ENCODE measurements at regions not wholly inside any gene's neighbourhood (a gene's known extent, or its start where the extent isn't known, plus 50 kb on each side); places are given as distances from the start of the nearest gene placed in this dataset.

DNA sequence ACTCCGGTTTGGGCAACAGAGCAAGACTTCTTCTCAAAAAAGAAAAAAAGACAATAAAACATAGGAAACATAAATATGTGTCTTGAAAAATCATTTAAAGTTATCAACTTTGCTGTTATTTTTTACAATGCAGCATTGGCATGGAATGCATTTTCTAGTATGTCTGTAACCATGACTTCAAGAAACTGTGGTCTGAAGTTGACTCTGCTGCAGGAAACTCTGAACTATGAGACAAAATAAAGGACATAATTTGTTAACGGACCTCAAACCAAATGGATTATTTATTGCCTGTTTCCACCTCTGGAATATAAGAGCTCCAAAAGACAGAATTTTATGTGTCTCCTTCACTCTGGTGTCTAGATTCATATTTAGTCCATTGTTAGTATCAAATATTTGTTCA, 79.1 kb downstream of the TRIB2 start:
- intact Hi-C loops (cut with DNase I, micrococcal nuclease) = no loop called here
- CTCF ChIA-PET = no interaction called here
- no peak overlapping the region for H3K4me3 Mint-ChIP-seq
- no peak for ATAC-seq
- peaks cover 12% of the 10 kb centered on the region for H3K9me3 Mint-ChIP-seq (ENCODE audit: low read depth)
- POLR2A ChIA-PET = no interaction called here
- no peaks in the 10 kb centered on the region for H3K27me3 Mint-ChIP-seq
- H3K4me1 Mint-ChIP-seq = peaks cover 6% of the 10 kb centered on the region
- no peak overlapping the region for H3K27ac Mint-ChIP-seq
- peaks cover 2% of the 10 kb centered on the region for H3K36me3 Mint-ChIP-seq (ENCODE audit: low read depth)
- no peak for DNase-seq

DNA sequence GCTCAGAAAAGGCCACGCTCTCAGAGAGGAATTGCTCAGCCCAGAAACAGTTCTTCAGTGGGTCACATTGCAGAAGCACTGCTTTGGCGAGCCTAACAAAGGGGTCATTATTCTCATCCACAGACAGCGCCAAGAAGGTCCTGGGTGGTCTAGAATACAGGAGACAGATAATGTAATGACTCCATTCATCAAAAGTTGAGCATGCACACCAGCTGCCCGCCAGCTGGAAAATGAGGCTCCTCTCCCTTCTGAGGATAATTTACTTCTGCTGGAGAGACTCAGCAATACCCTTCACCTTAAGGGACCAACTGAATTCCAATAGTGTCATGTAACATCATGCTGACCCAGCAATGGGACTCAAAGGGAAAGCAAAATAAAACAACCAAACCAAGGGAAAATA, 79.9 kb downstream of the TRIB2 start:
- ChIA-PET POLR2A (no interaction called here), CTCF (interaction anchor here (0.6 kb wide), 1 partner anchor 134 kb away, joined by 3 read pairs; no protein-coding TSS in a partner anchor)
- H3K36me3 Mint-ChIP-seq (ENCODE audit: low read depth) = peaks cover 3% of the 10 kb centered on the region
- DNase-seq (no peak), ATAC-seq (no peak)
- no peak overlapping the region for H3K4me3 Mint-ChIP-seq
- H3K9me3 Mint-ChIP-seq (ENCODE audit: low read depth) = peaks cover 18% of the 10 kb centered on the region
- intact Hi-C loops (cut with DNase I, micrococcal nuclease) = no loop called here
- no peaks in the 10 kb centered on the region for H3K27me3 Mint-ChIP-seq
- no peak overlapping the region for H3K27ac Mint-ChIP-seq
- H3K4me1 Mint-ChIP-seq = peaks cover 6% of the 10 kb centered on the region

DNA sequence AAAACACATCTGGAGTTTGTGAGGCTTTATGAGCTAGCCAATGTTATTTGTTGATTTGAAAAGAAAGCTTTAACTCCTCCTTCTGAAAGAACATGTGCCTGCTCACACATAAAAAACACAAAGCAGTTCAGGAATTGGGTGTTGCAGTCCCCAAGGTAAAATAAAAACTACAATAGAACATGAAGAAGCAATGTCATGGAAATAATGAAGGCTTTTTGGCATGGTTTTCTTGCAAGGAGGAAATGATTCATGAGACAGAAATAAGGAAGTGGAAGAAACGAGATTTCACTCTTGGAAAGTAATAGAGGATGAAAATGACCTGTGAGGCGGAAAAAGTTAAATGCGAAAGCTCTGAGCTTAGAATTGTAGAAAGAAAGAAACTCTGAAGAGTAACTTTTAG, 81.1 kb downstream of the TRIB2 start:
- H3K36me3 Mint-ChIP-seq (ENCODE audit: low read depth) = peaks cover 4% of the 10 kb centered on the region
- CTCF ChIA-PET = no interaction called here
- no peak for ATAC-seq
- peaks cover 26% of the 10 kb centered on the region for H3K9me3 Mint-ChIP-seq (ENCODE audit: low read depth)
- intact Hi-C loops (cut with DNase I, micrococcal nuclease) = no loop called here
- DNase-seq = no peak
- H3K4me1 Mint-ChIP-seq = peaks cover 6% of the 10 kb centered on the region
- no peak overlapping the region for H3K4me3 Mint-ChIP-seq
- POLR2A ChIA-PET = no interaction called here
- no peaks in the 10 kb centered on the region for H3K27me3 Mint-ChIP-seq
- H3K27ac Mint-ChIP-seq = no peak overlapping the region

DNA sequence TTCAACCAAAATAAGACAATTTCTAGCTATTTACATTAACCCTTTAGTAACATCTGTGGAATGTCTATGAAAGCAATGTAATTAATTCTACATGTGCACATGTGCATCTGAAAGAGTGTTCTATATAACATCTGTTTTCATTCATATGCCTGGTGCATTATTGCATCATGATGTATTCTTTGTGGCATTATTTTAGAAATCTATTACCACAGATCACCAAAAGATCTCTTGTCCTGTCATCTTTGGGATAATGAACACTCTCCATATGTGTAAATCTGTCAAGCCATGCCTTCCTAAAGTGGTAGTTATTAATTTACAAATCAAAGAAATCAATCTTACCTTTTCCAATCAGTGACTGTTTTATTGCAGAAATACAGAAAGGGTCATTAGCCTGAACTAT, 86.9 kb downstream of the TRIB2 start:
- Mint-ChIP-seq H3K27me3 (no peaks in the 10 kb centered on the region), H3K4me1 (peaks cover 3% of the 10 kb centered on the region), H3K9me3 (ENCODE audit: low read depth) (peaks cover 26% of the 10 kb centered on the region), H3K36me3 (ENCODE audit: low read depth) (peaks cover 4% of the 10 kb centered on the region), H3K4me3 (no peak overlapping the region), H3K27ac (no peak overlapping the region)
- intact Hi-C loops (cut with DNase I, micrococcal nuclease) = no loop called here
- ATAC-seq (no peak), DNase-seq (no peak)
- CTCF ChIA-PET = no interaction called here
- POLR2A ChIA-PET = no interaction called here

- Mint-ChIP-seq H3K36me3 (ENCODE audit: low read depth) (peaks cover 4% of the 10 kb centered on the region), H3K4me1 (peaks cover 3% of the 10 kb centered on the region), H3K27ac (no peak overlapping the region), H3K4me3 (no peak overlapping the region), H3K27me3 (no peaks in the 10 kb centered on the region), H3K9me3 (ENCODE audit: low read depth) (peaks cover 23% of the 10 kb centered on the region)
- no peak for ATAC-seq
- no peak for DNase-seq
- intact Hi-C loops (cut with DNase I, micrococcal nuclease) = no loop called here
- POLR2A ChIA-PET = no interaction called here
- CTCF ChIA-PET = no interaction called here
Observed at GRCh38 chr2:12804091-12804856, 87.5 kb downstream of the TRIB2 start.

- ATAC-seq (no peak), DNase-seq (no peak)
- Mint-ChIP-seq H3K4me1 (peaks cover 3% of the 10 kb centered on the region), H3K27me3 (no peaks in the 10 kb centered on the region), H3K9me3 (ENCODE audit: low read depth) (peaks cover 22% of the 10 kb centered on the region), H3K27ac (no peak overlapping the region), H3K36me3 (ENCODE audit: low read depth) (peaks cover 3% of the 10 kb centered on the region), H3K4me3 (no peak overlapping the region)
- intact Hi-C loops (cut with DNase I, micrococcal nuclease) = no loop called here
- POLR2A ChIA-PET = no interaction called here
- CTCF ChIA-PET = no interaction called here
Observed at GRCh38 chr2:12805033-12805432, 88.3 kb downstream of the TRIB2 start.

- no peak overlapping the region for H3K4me3 Mint-ChIP-seq
- H3K36me3 Mint-ChIP-seq (ENCODE audit: low read depth) = peaks cover under 1% of the 10 kb centered on the region
- no peaks in the 10 kb centered on the region for H3K27me3 Mint-ChIP-seq
- H3K9me3 Mint-ChIP-seq (ENCODE audit: low read depth) = peaks cover 7% of the 10 kb centered on the region
- intact Hi-C loops (cut with DNase I, micrococcal nuclease) = no loop called here
- peaks cover 3% of the 10 kb centered on the region for H3K4me1 Mint-ChIP-seq
- no peak for ATAC-seq
- H3K27ac Mint-ChIP-seq = no peak overlapping the region
- no peak for DNase-seq
- POLR2A ChIA-PET = interaction anchor here (0.7 kb wide), 1 partner anchor 50 kb away, joined by 3 read pairs; no protein-coding TSS in a partner anchor
- CTCF ChIA-PET = interaction anchor here (0.6 kb wide), 1 partner anchor 52 kb away, joined by 3 read pairs; no protein-coding TSS in a partner anchor
Observed at GRCh38 chr2:12806549-12807242, 90.0 kb downstream of the TRIB2 start.

GRCh38 chr2:12807907-12808810, 91.4 kb downstream of the TRIB2 start:
- H3K4me1 Mint-ChIP-seq = peaks cover 3% of the 10 kb centered on the region
- no peaks in the 10 kb centered on the region for H3K9me3 Mint-ChIP-seq (ENCODE audit: low read depth)
- ChIA-PET POLR2A (no interaction called here), CTCF (interaction anchor here (1.0 kb wide), 1 partner anchor 756 kb away, joined by 3 read pairs; no protein-coding TSS in a partner anchor)
- ATAC-seq = peak; percentile 42
- no peak overlapping the region for H3K27ac Mint-ChIP-seq
- intact Hi-C loops (cut with DNase I, micrococcal nuclease) = no loop called here
- no peak overlapping the region for H3K4me3 Mint-ChIP-seq
- no peak for DNase-seq
- H3K36me3 Mint-ChIP-seq (ENCODE audit: low read depth) = no peaks in the 10 kb centered on the region
- no peaks in the 10 kb centered on the region for H3K27me3 Mint-ChIP-seq

DNA sequence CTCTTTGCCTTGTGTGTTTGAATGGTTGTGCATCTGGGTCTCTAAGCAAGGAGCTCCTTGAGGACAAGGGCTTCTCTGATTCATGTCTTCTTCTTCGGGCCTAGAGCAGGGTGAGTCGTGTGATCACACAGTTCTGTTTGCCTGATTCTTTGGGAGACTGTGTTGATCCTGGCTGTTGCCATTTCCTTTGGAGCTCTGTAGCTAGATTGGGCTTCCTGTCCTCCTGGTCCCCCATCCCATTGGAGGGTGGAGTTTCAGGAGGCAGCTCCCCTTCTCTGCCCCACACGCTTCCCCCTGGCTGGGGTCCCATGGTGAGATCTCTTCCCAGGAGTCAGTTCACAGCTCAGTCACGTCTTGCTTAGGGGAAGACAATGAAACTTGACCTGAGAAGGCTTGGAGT, 92.8 kb downstream of the TRIB2 start:
- ChIA-PET CTCF (interaction anchor here (0.9 to 1.1 kb wide), 3 partner anchors 30 to 758 kb away, joined by 3 read pairs; no protein-coding TSS in a partner anchor), POLR2A (no interaction called here)
- H3K27me3 Mint-ChIP-seq = no peaks in the 10 kb centered on the region

GRCh38 chr2:12811916-12812315, 95.2 kb downstream of the TRIB2 start:
- H3K27ac Mint-ChIP-seq = no peak overlapping the region
- POLR2A ChIA-PET = no interaction called here
- peaks cover 17% of the 10 kb centered on the region for H3K4me1 Mint-ChIP-seq
- intact Hi-C loops (cut with DNase I, micrococcal nuclease) = no loop called here
- CTCF ChIA-PET = no interaction called here
- no peaks in the 10 kb centered on the region for H3K9me3 Mint-ChIP-seq (ENCODE audit: low read depth)
- ATAC-seq (no peak), DNase-seq (no peak)
- H3K4me3 Mint-ChIP-seq = no peak overlapping the region
- no peaks in the 10 kb centered on the region for H3K36me3 Mint-ChIP-seq (ENCODE audit: low read depth)
- H3K27me3 Mint-ChIP-seq = no peaks in the 10 kb centered on the region

More for the DNA sequence above, 92.8 kb downstream of the TRIB2 start:
- DNase-seq (no peak), ATAC-seq (no peak)
- Mint-ChIP-seq H3K27ac (no peak overlapping the region), H3K9me3 (ENCODE audit: low read depth) (no peaks in the 10 kb centered on the region), H3K4me3 (no peak overlapping the region), H3K4me1 (peaks cover 3% of the 10 kb centered on the region), H3K36me3 (ENCODE audit: low read depth) (no peaks in the 10 kb centered on the region)
- intact Hi-C loops (cut with DNase I, micrococcal nuclease) = no loop called here

DNA sequence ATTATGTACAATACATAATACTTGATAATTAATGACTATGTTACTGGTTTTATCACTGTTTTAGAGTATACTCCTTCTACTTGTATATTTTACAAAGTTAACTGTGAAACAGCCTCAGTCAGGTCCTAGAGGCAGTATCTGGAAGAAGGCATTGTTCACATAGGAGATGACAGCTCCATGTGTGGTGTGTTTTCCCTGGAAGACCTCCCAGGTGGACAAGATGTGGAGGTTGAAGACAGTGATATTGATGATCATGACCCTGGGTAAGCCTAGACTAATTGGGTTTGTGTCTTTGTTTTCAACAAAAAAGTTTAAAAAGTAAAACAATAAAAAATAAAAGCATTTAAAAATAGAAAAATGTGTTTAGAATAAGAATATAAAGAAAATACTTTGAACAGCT, 96.4 kb downstream of the TRIB2 start:
- Mint-ChIP-seq H3K36me3 (ENCODE audit: low read depth) (no peaks in the 10 kb centered on the region), H3K9me3 (ENCODE audit: low read depth) (no peaks in the 10 kb centered on the region), H3K4me3 (no peak overlapping the region), H3K27me3 (no peaks in the 10 kb centered on the region), H3K4me1 (peaks cover 26% of the 10 kb centered on the region), H3K27ac (no peak overlapping the region)
- ChIA-PET POLR2A (no interaction called here), CTCF (no interaction called here)
- no peak for ATAC-seq
- intact Hi-C loops (cut with DNase I, micrococcal nuclease) = no loop called here
- no peak for DNase-seq
